ENCODE measurements at regions not wholly inside any gene's neighbourhood (a gene's known extent, or its start where the extent isn't known, plus 50 kb on each side); places are given as distances from the start of the nearest gene placed in this dataset.
"Not testable (repeated sequence)": the region's sequence is repeated elsewhere in the genome, so short reads cannot be mapped to it uniquely, and the experiment has no call there.

- H3K4me3 ChIP-seq (ENCODE audit: low read depth, low read length, poor library complexity, severe bottlenecking), result no peak overlapping the region
- intact Hi-C loops (cut with micrococcal nuclease; ENCODE audit: unreplicated experiment), result no loop called here
- POLR2A ChIA-PET (ENCODE audit: low non-redundant PET), result no interaction called here
- H3K9me3 ChIP-seq (ENCODE audit: low read depth, low read length, poor library complexity, severe bottlenecking), result no peaks in the 10 kb centered on the region
- DNase-seq (ENCODE audit: low spot score), result no peak
- BruUV-seq (replicated peaks), result no TSS peak
- CTCF ChIA-PET, result no interaction called here
- TF ChIP-seq CTCF (conservative IDR thresholded peaks at IDR 0.05; ENCODE audit: low read depth, low read length) (no peak), EZH2 (IDR thresholded peaks at IDR 0.05; ENCODE audit: borderline replicate concordance, low read depth, low read length, poor library complexity, severe bottlenecking) (no peak)
- no peaks in the 10 kb centered on the region for H3K27me3 ChIP-seq (replicated peaks; ENCODE audit: insufficient read depth, low read depth, low read length, poor library complexity)
- H3K27ac ChIP-seq (ENCODE audit: low read depth, low read length, poor library complexity, severe bottlenecking), result no peak overlapping the region
- no peaks in the 10 kb centered on the region for H3K4me1 ChIP-seq (ENCODE audit: insufficient read depth, low read length, poor library complexity, severe bottlenecking)
- H3K36me3 ChIP-seq (ENCODE audit: insufficient read depth, low read length, poor library complexity, severe bottlenecking), result no peaks in the 10 kb centered on the region
Observed at GRCh38 chr7:83836028-83836427, 187.1 kb upstream of the SEMA3E start.

- H3K36me3 ChIP-seq (ENCODE audit: insufficient read depth, low read length, poor library complexity, severe bottlenecking), result no peaks in the 10 kb centered on the region
- H3K9me3 ChIP-seq (ENCODE audit: low read depth, low read length, poor library complexity, severe bottlenecking), result no peaks in the 10 kb centered on the region
- ChIA-PET CTCF (no interaction called here), POLR2A (ENCODE audit: low non-redundant PET) (no interaction called here)
- no TSS peak for BruUV-seq (replicated peaks)
- no peaks in the 10 kb centered on the region for H3K4me1 ChIP-seq (ENCODE audit: insufficient read depth, low read length, poor library complexity, severe bottlenecking)
- H3K27ac ChIP-seq (ENCODE audit: low read depth, low read length, poor library complexity, severe bottlenecking), result no peak overlapping the region
- H3K4me3 ChIP-seq (ENCODE audit: low read depth, low read length, poor library complexity, severe bottlenecking), result no peak overlapping the region
- TF ChIP-seq CTCF (conservative IDR thresholded peaks at IDR 0.05; ENCODE audit: low read depth, low read length) (no peak), EZH2 (IDR thresholded peaks at IDR 0.05; ENCODE audit: borderline replicate concordance, low read depth, low read length, poor library complexity, severe bottlenecking) (no peak)
- H3K27me3 ChIP-seq (replicated peaks; ENCODE audit: insufficient read depth, low read depth, low read length, poor library complexity), result no peaks in the 10 kb centered on the region
- intact Hi-C loops (cut with micrococcal nuclease; ENCODE audit: unreplicated experiment), result no loop called here
- no peak for DNase-seq (ENCODE audit: low spot score)
Observed at GRCh38 chr7:83835424-83835823, 186.5 kb upstream of the SEMA3E start.

- BruUV-seq (replicated peaks); intact Hi-C loops (cut with micrococcal nuclease; ENCODE audit: unreplicated experiment); DNase-seq (ENCODE audit: low spot score); CTCF ChIA-PET; H3K27me3 ChIP-seq (replicated peaks; ENCODE audit: insufficient read depth, low read depth, low read length, poor library complexity); POLR2A ChIA-PET (ENCODE audit: low non-redundant PET); H3K4me1 ChIP-seq (ENCODE audit: insufficient read depth, low read length, poor library complexity, severe bottlenecking); H3K36me3 ChIP-seq (ENCODE audit: insufficient read depth, low read length, poor library complexity, severe bottlenecking); H3K4me3 ChIP-seq (ENCODE audit: low read depth, low read length, poor library complexity, severe bottlenecking); H3K27ac ChIP-seq (ENCODE audit: low read depth, low read length, poor library complexity, severe bottlenecking); H3K9me3 ChIP-seq (ENCODE audit: low read depth, low read length, poor library complexity, severe bottlenecking): not testable (repeated sequence)
Observed at GRCh38 chr7:83833721-83834120, 184.8 kb upstream of the SEMA3E start.

GRCh38 chr7:83832009-83832408 is 183.1 kb upstream of the SEMA3E start:
- H3K9me3 ChIP-seq (ENCODE audit: low read depth, low read length, poor library complexity, severe bottlenecking), result no peaks in the 10 kb centered on the region
- intact Hi-C loops (cut with micrococcal nuclease; ENCODE audit: unreplicated experiment), result no loop called here
- ChIA-PET POLR2A (ENCODE audit: low non-redundant PET) (no interaction called here), CTCF (no interaction called here)
- H3K27me3 ChIP-seq (replicated peaks; ENCODE audit: insufficient read depth, low read depth, low read length, poor library complexity), result no peaks in the 10 kb centered on the region
- no peak overlapping the region for H3K4me3 ChIP-seq (ENCODE audit: low read depth, low read length, poor library complexity, severe bottlenecking)
- TF ChIP-seq EZH2 (IDR thresholded peaks at IDR 0.05; ENCODE audit: borderline replicate concordance, low read depth, low read length, poor library complexity, severe bottlenecking) (no peak), CTCF (conservative IDR thresholded peaks at IDR 0.05; ENCODE audit: low read depth, low read length) (no peak)
- no peak overlapping the region for H3K27ac ChIP-seq (ENCODE audit: low read depth, low read length, poor library complexity, severe bottlenecking)
- DNase-seq (ENCODE audit: low spot score), result no peak
- H3K36me3 ChIP-seq (ENCODE audit: insufficient read depth, low read length, poor library complexity, severe bottlenecking), result no peaks in the 10 kb centered on the region
- no TSS peak for BruUV-seq (replicated peaks)
- no peaks in the 10 kb centered on the region for H3K4me1 ChIP-seq (ENCODE audit: insufficient read depth, low read length, poor library complexity, severe bottlenecking)
